LNCaP clone FGC (cell line): ENCODE measurements at regions not wholly inside any gene's neighbourhood (a gene's known extent, or its start where the extent isn't known, plus 50 kb on each side); places are given as distances from the start of the nearest gene placed in this dataset.
"Not testable (repeated sequence)": the region's sequence is repeated elsewhere in the genome, so short reads cannot be mapped to it uniquely, and the experiment has no call there.

Experiments used
- DNase-seq: peaks from one replicate; pipeline ENCODE4 v3.0.0-alpha.2; 2011; ENCODE audit warnings: low read depth
- H3K4me3 ChIP-seq: 2 replicates; pipeline ENCODE4 v1.5.1; 2011; ENCODE audit warnings: mild to moderate bottlenecking, low read depth, low read length, control low read depth
- TF ChIP-seq, protein P1 (sequence below): IDR thresholded peaks from 2 replicates; pipeline ENCODE4 v1.5.1; 2012; ENCODE audit warnings: mild to moderate bottlenecking; ENCODE audit not compliant: control insufficient read depth, insufficient read depth; ENCODE audit errors: extremely low read depth

DNA sequence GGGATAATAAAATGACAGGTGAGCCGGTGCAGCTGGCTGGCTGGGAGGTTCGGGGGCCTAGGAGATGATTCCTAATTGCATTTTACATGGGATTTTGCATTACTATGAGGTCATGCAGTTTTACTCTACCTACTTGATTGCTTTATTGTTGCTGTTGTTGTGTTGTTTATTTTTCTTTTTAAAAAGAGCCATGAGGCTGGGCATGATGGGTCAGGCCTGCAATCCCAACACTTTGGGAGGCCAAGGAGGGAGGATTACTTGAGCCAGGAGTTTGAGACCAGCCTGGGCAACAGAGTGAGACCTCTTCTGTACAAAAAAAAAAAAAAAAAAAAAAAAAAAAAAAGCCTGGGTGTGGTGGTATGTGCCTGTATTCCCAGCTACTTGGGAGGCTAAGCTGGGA is 104.8 kb downstream of the GJA1 start:
- no peak overlapping the region for H3K4me3 ChIP-seq

DNA sequence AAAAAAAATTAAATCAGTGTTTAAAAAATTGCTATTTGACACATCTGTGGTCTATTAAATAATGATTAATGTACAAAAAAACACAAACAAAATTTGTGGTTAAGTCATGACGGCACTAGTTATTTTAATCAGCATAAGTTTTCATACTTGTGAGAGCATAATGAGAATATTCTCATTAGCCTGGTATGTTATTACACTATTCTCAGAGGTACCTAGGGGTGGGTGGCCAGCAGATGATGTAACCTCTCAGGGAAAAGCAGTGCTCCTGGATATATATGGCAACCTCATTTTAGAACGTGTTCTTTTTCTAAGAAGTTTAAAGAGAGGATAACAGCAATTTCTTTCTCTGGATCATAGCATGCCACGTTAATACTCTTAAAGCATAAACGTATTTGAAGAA is 109.2 kb downstream of the GJA1 start:
- TF ChIP-seq, protein P1, sequence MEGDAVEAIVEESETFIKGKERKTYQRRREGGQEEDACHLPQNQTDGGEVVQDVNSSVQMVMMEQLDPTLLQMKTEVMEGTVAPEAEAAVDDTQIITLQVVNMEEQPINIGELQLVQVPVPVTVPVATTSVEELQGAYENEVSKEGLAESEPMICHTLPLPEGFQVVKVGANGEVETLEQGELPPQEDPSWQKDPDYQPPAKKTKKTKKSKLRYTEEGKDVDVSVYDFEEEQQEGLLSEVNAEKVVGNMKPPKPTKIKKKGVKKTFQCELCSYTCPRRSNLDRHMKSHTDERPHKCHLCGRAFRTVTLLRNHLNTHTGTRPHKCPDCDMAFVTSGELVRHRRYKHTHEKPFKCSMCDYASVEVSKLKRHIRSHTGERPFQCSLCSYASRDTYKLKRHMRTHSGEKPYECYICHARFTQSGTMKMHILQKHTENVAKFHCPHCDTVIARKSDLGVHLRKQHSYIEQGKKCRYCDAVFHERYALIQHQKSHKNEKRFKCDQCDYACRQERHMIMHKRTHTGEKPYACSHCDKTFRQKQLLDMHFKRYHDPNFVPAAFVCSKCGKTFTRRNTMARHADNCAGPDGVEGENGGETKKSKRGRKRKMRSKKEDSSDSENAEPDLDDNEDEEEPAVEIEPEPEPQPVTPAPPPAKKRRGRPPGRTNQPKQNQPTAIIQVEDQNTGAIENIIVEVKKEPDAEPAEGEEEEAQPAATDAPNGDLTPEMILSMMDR, result no peak
- DNase-seq, result no peak
- no peak overlapping the region for H3K4me3 ChIP-seq

More for the DNA sequence above, 104.8 kb downstream of the GJA1 start:
- DNase-seq, result no peak
- TF ChIP-seq, protein P1, result no peak

DNA sequence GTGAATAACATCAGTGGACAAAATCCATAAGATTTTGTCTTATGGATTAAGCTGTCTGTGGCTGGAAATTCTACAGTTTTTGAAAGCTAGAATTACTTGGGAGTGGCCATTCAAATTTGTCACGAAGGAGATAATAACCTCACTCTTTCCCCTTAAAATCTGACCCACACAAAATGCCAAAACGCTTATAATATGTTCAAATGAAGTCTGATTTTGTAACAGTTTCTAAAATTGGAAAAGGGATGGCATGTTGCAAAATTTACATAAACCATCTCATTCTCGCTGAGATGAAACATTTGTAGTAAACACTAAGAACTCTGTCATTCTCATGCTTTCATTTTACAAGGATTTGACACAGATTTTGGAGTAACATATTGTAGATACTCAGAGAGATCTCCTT is 112.7 kb downstream of the GJA1 start:
- DNase-seq, result no peak
- TF ChIP-seq, protein P1, result no peak
- no peak overlapping the region for H3K4me3 ChIP-seq

DNA sequence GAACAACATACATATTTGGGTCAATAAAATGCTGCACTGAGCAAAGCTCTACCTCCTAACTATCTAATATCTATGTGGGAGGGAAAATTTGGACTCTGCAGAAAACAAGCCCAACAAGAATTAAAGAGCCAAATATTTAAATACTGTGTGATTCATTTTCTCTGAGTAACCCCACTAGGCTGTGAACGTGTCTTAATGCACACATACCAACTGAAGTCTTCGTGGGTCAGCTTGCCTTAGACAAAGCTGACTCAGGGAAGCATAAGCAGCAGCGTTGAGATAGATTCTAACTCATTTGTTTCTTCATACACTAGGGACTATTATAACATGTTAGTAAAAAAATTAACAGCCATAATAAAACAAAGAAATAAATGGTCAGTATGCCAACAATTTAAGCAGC is 114.3 kb downstream of the GJA1 start:
- TF ChIP-seq, protein P1, result no peak
- no peak for DNase-seq

DNA sequence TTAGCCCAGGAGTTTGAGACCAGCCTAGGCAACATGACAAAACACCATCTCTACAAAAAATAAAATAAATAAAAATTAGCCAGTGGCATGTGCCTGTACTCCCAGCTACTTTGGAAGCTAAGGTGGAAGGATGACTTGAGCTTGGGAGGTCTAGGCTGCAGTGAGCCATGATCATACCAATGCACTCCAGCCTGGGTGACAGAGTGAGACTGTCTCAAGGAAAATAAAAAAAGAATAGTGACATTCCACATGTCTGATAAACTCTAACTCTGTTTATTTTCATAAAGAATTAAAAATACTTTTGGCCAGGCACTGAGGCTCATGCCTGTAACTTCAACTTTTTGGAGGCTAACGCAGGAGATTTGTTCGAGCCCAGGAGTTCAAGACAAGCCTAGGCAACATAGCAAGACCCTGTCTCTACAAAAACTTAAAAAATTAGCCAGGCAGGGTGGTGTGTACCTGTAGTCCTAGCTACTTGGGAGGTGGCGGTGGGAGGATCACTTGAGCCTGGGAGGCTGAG is 115.1 kb downstream of the GJA1 start:
- H3K4me3 ChIP-seq, result no peak overlapping the region
- TF ChIP-seq, protein P1, result no peak
- no peak for DNase-seq

More for the DNA sequence above, 114.3 kb downstream of the GJA1 start:
- H3K4me3 ChIP-seq, result no peak overlapping the region

DNA sequence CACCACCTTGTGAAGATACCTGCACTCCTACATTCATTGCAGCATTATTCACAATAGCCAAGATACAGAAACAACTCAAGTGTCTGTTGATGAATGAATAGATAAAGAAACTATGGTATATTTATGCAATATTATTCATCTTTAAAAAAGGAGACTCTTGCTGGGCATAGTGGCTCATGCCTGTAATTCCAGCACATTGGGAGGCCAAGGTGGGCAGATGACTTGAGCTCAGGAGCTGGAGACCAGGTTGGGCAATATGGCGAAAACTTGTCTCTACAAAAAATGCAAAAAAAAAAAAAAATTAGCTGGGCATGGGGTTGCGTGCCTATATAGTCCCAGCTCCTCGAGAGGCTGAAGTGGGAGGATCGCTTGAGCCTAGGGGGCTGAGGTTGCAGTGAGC is 119.8 kb downstream of the GJA1 start:
- TF ChIP-seq, protein P1, result no peak
- no peak overlapping the region for H3K4me3 ChIP-seq
- no peak for DNase-seq

DNA sequence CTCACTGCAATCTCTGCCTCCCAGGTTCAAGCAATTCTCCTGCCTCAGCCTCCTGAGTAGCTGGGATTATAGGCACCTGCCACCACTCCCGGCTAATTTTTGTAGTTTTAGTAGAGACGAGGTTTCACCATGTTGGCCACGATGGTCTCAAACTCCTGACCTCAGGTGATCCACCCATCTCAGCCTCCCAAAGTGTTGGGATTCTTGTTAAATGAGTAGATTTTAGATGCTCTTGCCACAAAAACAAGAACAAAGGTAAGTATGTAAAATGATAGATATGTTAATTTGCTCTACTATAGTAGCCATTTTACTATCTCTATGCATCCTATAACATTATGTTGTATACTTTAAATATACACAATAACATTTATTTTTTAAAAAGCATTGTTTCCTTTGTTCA is 120.7 kb downstream of the GJA1 start:
- not testable (repeated sequence) for DNase-seq, H3K4me3 ChIP-seq
